ENCODE measurements at regions not wholly inside any gene's neighbourhood (a gene's known extent, or its start where the extent isn't known, plus 50 kb on each side); places are given as distances from the start of the nearest gene placed in this dataset.

GRCh38 chr21:36541721-36542139 lies 61.8 kb upstream of the CLDN14 start:
- H3K27ac ChIP-seq: no peak overlapping the region
- TF ChIP-seq ZFX (IDR thresholded peaks at IDR 0.05; ENCODE audit: borderline replicate concordance): no peak
- no peak for TF ChIP-seq CTCF (IDR thresholded peaks at IDR 0.05)

DNA sequence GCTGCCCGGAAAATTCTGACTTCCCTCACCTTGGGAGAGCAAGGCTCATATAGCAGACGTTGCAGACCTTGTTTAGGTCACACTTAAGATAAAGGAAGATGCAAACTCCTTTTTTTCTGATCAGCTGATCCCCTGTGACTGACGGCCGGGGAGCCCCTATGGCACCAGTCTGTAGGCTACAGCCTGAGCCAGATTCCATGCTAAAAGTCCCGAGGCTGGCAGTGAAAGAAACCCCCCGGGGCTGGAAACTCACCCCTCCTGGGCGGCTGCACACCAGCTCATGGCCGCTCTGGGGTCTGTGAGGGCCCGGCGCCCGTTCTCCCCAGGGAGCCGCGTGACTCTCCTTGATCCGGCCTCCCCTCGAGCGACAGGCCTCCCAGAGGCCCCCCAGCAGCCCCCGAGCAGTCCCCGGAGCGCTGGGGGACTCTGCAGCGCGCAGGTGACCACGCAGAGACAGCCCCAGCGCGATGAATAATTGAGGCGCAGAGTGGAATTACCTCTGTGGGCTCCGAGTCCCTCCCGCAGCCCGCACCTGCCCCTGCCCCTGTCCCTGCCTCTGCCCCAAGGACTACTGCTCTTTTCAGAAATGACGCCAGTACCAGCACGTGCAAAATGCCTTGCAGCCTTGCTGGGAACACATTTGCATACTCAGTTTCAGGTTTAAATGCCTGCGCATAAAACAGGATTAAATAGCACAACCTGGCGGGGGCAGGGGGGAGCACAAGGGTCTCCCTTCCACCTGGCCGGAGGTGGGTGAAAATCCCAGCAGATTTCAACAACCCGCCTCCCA lies 62.6 kb upstream of the CLDN14 start:
- TF ChIP-seq CTCF (IDR thresholded peaks at IDR 0.05): no peak
- TF ChIP-seq ZFX (IDR thresholded peaks at IDR 0.05; ENCODE audit: borderline replicate concordance): no peak
- no peak overlapping the region for H3K27ac ChIP-seq

GRCh38 chr21:36543924-36544323 lies 64.0 kb upstream of the CLDN14 start:
- H3K27ac ChIP-seq: no peak overlapping the region
- TF ChIP-seq CTCF (IDR thresholded peaks at IDR 0.05): no peak
- TF ChIP-seq ZFX (IDR thresholded peaks at IDR 0.05; ENCODE audit: borderline replicate concordance): no peak

- H3K27ac ChIP-seq: no peak overlapping the region
Observed at GRCh38 chr21:36544545-36544944, 64.6 kb upstream of the CLDN14 start.

GRCh38 chr21:36545776-36546511 lies 66.0 kb upstream of the CLDN14 start:
- H3K27ac ChIP-seq: no peak overlapping the region
- TF ChIP-seq CTCF (IDR thresholded peaks at IDR 0.05): no peak
- TF ChIP-seq ZFX (IDR thresholded peaks at IDR 0.05; ENCODE audit: borderline replicate concordance): no peak

More at GRCh38 chr21:36544545-36544944, 64.6 kb upstream of the CLDN14 start:
- no peak for TF ChIP-seq CTCF (IDR thresholded peaks at IDR 0.05)
- no peak for TF ChIP-seq ZFX (IDR thresholded peaks at IDR 0.05; ENCODE audit: borderline replicate concordance)

GRCh38 chr21:36547464-36547863 lies 67.5 kb upstream of the CLDN14 start:
- TF ChIP-seq CTCF (IDR thresholded peaks at IDR 0.05): no peak
- TF ChIP-seq ZFX (IDR thresholded peaks at IDR 0.05; ENCODE audit: borderline replicate concordance): no peak
- H3K27ac ChIP-seq: no peak overlapping the region

GRCh38 chr21:36548866-36549265 lies 68.9 kb upstream of the CLDN14 start:
- H3K27ac ChIP-seq: no peak overlapping the region
- TF ChIP-seq CTCF (IDR thresholded peaks at IDR 0.05) (no peak), ZFX (IDR thresholded peaks at IDR 0.05; ENCODE audit: borderline replicate concordance) (no peak)

All from 22Rv1 (cell line).